Caco-2 (cell line): ENCODE measurements at regions not wholly inside any gene's neighbourhood (a gene's known extent, or its start where the extent isn't known, plus 50 kb on each side); places are given as distances from the start of the nearest gene placed in this dataset.

ENCODE experiments used
- BruUV-seq: library from RNA; stranded (reverse); fragments of 400-500 nt; replicated peaks from 2 replicates; lab custom pipeline; 2021; lab: Mats Ljungman, UMichigan
- CTCF ChIA-PET: fragments of 300-600 bp; sonication (Branson Sonifier 250); formaldehyde crosslinking; loops from one replicate; lab custom pipeline; 2022; ENCODE audit warnings: antibody characterized with exemption; lab: Charles Lee
- POLR2A ChIA-PET: fragments of 300-600 bp; sonication (Branson Sonifier 250); formaldehyde crosslinking; loops from one replicate; lab custom pipeline; 2022; ENCODE audit warnings: antibody characterized with exemption; lab: Charles Lee
- DNase-seq, 2 experiments: peaks; one replicate each; pipeline versions ENCODE4 v3.0.0 to v3.0.0-alpha.2; 2020 to 2022
- H3K27me3 ChIP-seq: replicated peaks from 2 replicates; pipeline ENCODE4 v1.6.0; 2011; ENCODE audit warnings: low read length; ENCODE audit not compliant: control insufficient read depth, insufficient read depth
- H3K36me3 ChIP-seq: 2 replicates; pipeline ENCODE4 v1.5.1; 2011; ENCODE audit warnings: low read length; ENCODE audit not compliant: control insufficient read depth, insufficient read depth
- H3K4me1 ChIP-seq: fragments of 250-450 bp; sonication (Bioruptor Pico); 2 replicates; pipeline ENCODE4 v1.5.1; 2020; ENCODE audit warnings: mild to moderate bottlenecking
- H3K4me3 ChIP-seq: 2 replicates; pipeline ENCODE4 v1.5.1; 2011; ENCODE audit warnings: low read depth, mild to moderate bottlenecking, control low read depth, low read length
- H3K9me3 ChIP-seq: fragments of 250-450 bp; sonication (Bioruptor Pico); 2 replicates; pipeline ENCODE4 v1.5.1; 2020; ENCODE audit warnings: mild to moderate bottlenecking, moderate library complexity
- H3K27ac Mint-ChIP-seq: one replicate; pipeline ENCODE4 v1.8.0; 2022; ENCODE audit warnings: mixed read lengths; ENCODE audit not compliant: unreplicated experiment
- H3K27me3 Mint-ChIP-seq: one replicate; pipeline ENCODE4 v1.8.0; 2022; ENCODE audit warnings: mixed read lengths; ENCODE audit not compliant: insufficient read depth, unreplicated experiment
- H3K36me3 Mint-ChIP-seq: one replicate; pipeline ENCODE4 v1.8.0; 2022; ENCODE audit warnings: mild to moderate bottlenecking, mixed read lengths; ENCODE audit not compliant: insufficient read depth, unreplicated experiment
- H3K4me1 Mint-ChIP-seq: one replicate; pipeline ENCODE4 v1.8.0; 2022; ENCODE audit warnings: low read depth, mixed read lengths; ENCODE audit not compliant: unreplicated experiment
- H3K4me3 Mint-ChIP-seq: one replicate; pipeline ENCODE4 v1.8.0; 2022; ENCODE audit warnings: mild to moderate bottlenecking, moderate library complexity, mixed read lengths; ENCODE audit not compliant: unreplicated experiment
- H3K9me3 Mint-ChIP-seq: one replicate; pipeline ENCODE4 v1.8.0; 2022; ENCODE audit warnings: mixed read lengths; ENCODE audit not compliant: unreplicated experiment
- CTCF ChIP-seq, 2 experiments: fragments of 200-600 bp in 1 of 2; IDR thresholded peaks; 1 replicate in 1 of 2; 2 replicates in 1 of 2; pipeline versions ENCODE4 v1.5.1 to v1.8.0; 2011 to 2022; ENCODE audit warnings: antibody characterized with exemption in 1 of 2, control low read depth in 1 of 2, inconsistent platforms in 1 of 2, low read depth in 1 of 2, low read length in 1 of 2, mild to moderate bottlenecking in 1 of 2, moderate library complexity in 1 of 2; ENCODE audit not compliant: insufficient read depth in 1 of 2, severe bottlenecking in 1 of 2, unreplicated experiment in 1 of 2
- intact Hi-C: fragments of 100-400 bp; cut with micrococcal nuclease; formaldehyde crosslinking; loops from one replicate; pipeline ENCODE4 v1.10.0; 2022; ENCODE audit not compliant: unreplicated experiment

- Mint-ChIP-seq H3K9me3 (no peaks in the 10 kb centered on the region), H3K27me3 (no peaks in the 10 kb centered on the region)
- DNase-seq = no peak
Observed at GRCh38 chr9:20138841-20139240, 350.0 kb upstream of the SLC24A2 start.

GRCh38 chr9:20138116-20138515 lies 349.3 kb upstream of the SLC24A2 start:
- no peaks in the 10 kb centered on the region for H3K36me3 ChIP-seq
- Mint-ChIP-seq H3K4me1 (no peaks in the 10 kb centered on the region), H3K27ac (no peak overlapping the region), H3K4me3 (no peak overlapping the region), H3K9me3 (no peaks in the 10 kb centered on the region), H3K36me3 (no peaks in the 10 kb centered on the region), H3K27me3 (no peaks in the 10 kb centered on the region)
- CTCF ChIA-PET = no interaction called here
- intact Hi-C loops = no loop called here
- H3K4me3 ChIP-seq = no peak overlapping the region
- no TSS peak for BruUV-seq
- no peaks in the 10 kb centered on the region for H3K4me1 ChIP-seq
- H3K9me3 ChIP-seq = no peaks in the 10 kb centered on the region
- no peak for TF ChIP-seq CTCF (IDR thresholded peaks at IDR 0.05; ENCODE audit: insufficient read depth in 1 of 2, low read depth in 1 of 2, low read length in 1 of 2, severe bottlenecking in 1 of 2, unreplicated experiment in 1 of 2)
- no peak for DNase-seq
- POLR2A ChIA-PET = no interaction called here
- no peaks in the 10 kb centered on the region for H3K27me3 ChIP-seq

More at GRCh38 chr9:20138841-20139240, 350.0 kb upstream of the SLC24A2 start:
- Mint-ChIP-seq H3K36me3 (no peaks in the 10 kb centered on the region), H3K4me1 (no peaks in the 10 kb centered on the region), H3K4me3 (no peak overlapping the region), H3K27ac (no peak overlapping the region)
- no peaks in the 10 kb centered on the region for H3K4me1 ChIP-seq
- ChIA-PET POLR2A (no interaction called here), CTCF (no interaction called here)
- no peak for TF ChIP-seq CTCF (IDR thresholded peaks at IDR 0.05; ENCODE audit: insufficient read depth in 1 of 2, low read depth in 1 of 2, low read length in 1 of 2, severe bottlenecking in 1 of 2, unreplicated experiment in 1 of 2)
- BruUV-seq = no TSS peak
- no peak overlapping the region for H3K4me3 ChIP-seq
- H3K9me3 ChIP-seq = no peaks in the 10 kb centered on the region
- H3K36me3 ChIP-seq = no peaks in the 10 kb centered on the region
- intact Hi-C loops = no loop called here
- no peaks in the 10 kb centered on the region for H3K27me3 ChIP-seq

- Mint-ChIP-seq H3K4me3 (no peak overlapping the region), H3K4me1 (no peaks in the 10 kb centered on the region), H3K27ac (no peak overlapping the region), H3K9me3 (no peaks in the 10 kb centered on the region), H3K36me3 (no peaks in the 10 kb centered on the region), H3K27me3 (no peaks in the 10 kb centered on the region)
- Histone ChIP-seq H3K9me3 (no peaks in the 10 kb centered on the region), H3K27me3 (no peaks in the 10 kb centered on the region), H3K36me3 (no peaks in the 10 kb centered on the region), H3K4me1 (no peaks in the 10 kb centered on the region), H3K4me3 (no peak overlapping the region)
- no peak for TF ChIP-seq CTCF (IDR thresholded peaks at IDR 0.05; ENCODE audit: insufficient read depth in 1 of 2, low read depth in 1 of 2, low read length in 1 of 2, severe bottlenecking in 1 of 2, unreplicated experiment in 1 of 2)
- ChIA-PET CTCF (no interaction called here), POLR2A (no interaction called here)
- intact Hi-C loops = no loop called here
- no peak for DNase-seq
- BruUV-seq = no TSS peak
Observed at GRCh38 chr9:20137425-20137824, 348.6 kb upstream of the SLC24A2 start.
